ENCODE measurements at regions not wholly inside any gene's neighbourhood (a gene's known extent, or its start where the extent isn't known, plus 50 kb on each side); places are given as distances from the start of the nearest gene placed in this dataset.

DNA sequence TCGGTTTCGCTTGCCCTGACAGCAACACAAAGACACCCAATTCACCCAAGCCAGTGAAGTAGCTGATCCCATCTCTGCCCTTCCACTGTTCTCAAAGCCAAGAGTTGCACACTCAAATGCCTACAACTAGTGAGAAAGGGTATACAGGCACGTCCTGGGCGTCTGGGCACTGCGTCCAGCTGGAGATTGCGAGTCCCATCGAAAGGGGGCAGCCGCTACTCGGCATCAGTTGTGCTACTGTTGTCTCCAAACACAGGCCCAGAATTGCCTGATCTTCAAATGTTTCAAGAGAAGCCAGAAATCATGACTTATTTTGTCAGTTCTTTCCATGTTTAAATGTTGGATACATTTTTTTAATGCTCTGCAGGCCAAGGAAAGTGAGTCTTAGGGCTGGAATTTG, 487.8 kb downstream of the BCOR start:
- no peak for TF ChIP-seq CTCF (IDR thresholded peaks at IDR 0.05; ENCODE audit: insufficient read depth, low read length, poor library complexity, severe bottlenecking)
- no peak for TF ChIP-seq EZH2phosphoT487 (conservative IDR thresholded peaks at IDR 0.05; ENCODE audit: low read length)
